Prostate gland (tissue), 2 donors: ENCODE measurements at regions not wholly inside any gene's neighbourhood (a gene's known extent, or its start where the extent isn't known, plus 50 kb on each side); places are given as distances from the start of the nearest gene placed in this dataset.

Experiments
- CTCF ChIP-seq, 4 experiments: fragments of 200-600 bp in 2 of 4; fragments of 450-650 bp in 2 of 4; sonication (generic) in 2 of 4; IDR thresholded peaks; 1 replicate in 3 of 4; 2 replicates in 1 of 4; pipeline ENCODE4 v1.5.1; 2016 to 2019; ENCODE audit warnings: antibody characterized with exemption in 4 of 4, mild to moderate bottlenecking in 2 of 4, moderate library complexity in 2 of 4
- POLR2AphosphoS5 ChIP-seq: sonication (generic); formaldehyde crosslinking; IDR thresholded peaks from one replicate; pipeline ENCODE4 v1.6.1; 2017; ENCODE audit warnings: antibody characterized with exemption

GRCh38 chr11:70490723-70491558 lies 92.6 kb downstream of the CTTN start:
- TF ChIP-seq CTCF (IDR thresholded peaks at IDR 0.05) = no peak
- no peak for TF ChIP-seq POLR2AphosphoS5
